K562 (cell line): ENCODE measurements at regions not wholly inside any gene's neighbourhood (a gene's known extent, or its start where the extent isn't known, plus 50 kb on each side); places are given as distances from the start of the nearest gene placed in this dataset.

Experiments used
- CBX2 ChIP-seq: fragments of 200-600 bp; sonication (generic); IDR thresholded peaks from one replicate; pipeline ENCODE4 v1.6.1; 2012; ENCODE audit warnings: mild to moderate bottlenecking, low read length, inconsistent platforms; ENCODE audit not compliant: insufficient read depth, poor library complexity, severe bottlenecking
- CREM ChIP-seq: IDR thresholded peaks from 2 replicates; pipeline ENCODE4 v1.6.1; 2014; ENCODE audit warnings: antibody characterized with exemption, low read depth
- FOXJ3 ChIP-seq: sonication (generic); formaldehyde crosslinking; IDR thresholded peaks from 2 replicates; pipeline ENCODE4 v1.4.0; 2020; ENCODE audit warnings: mild to moderate bottlenecking, missing genetic modification reagents
- GABPB2 ChIP-seq: fragments of 250-450 bp; sonication (Bioruptor Pico); conservative IDR thresholded peaks from 2 replicates; pipeline ENCODE4 v1.5.1; 2021; ENCODE audit warnings: mild to moderate bottlenecking
- GATA2 ChIP-seq: sonication (generic); formaldehyde crosslinking; IDR thresholded peaks from 2 replicates; pipeline ENCODE4 v1.4.0; 2020; ENCODE audit warnings: mild to moderate bottlenecking, missing genetic modification reagents
- HMG20A ChIP-seq: fragments of 450-650 bp; formaldehyde crosslinking; conservative IDR thresholded peaks from 2 replicates; pipeline ENCODE4 v1.4.0; 2020; ENCODE audit warnings: mild to moderate bottlenecking, mixed read lengths
- MTA1 ChIP-seq: fragments of 450-650 bp; IDR thresholded peaks from 2 replicates; pipeline ENCODE4 v1.6.1; 2017; ENCODE audit warnings: borderline replicate concordance
- NFIX ChIP-seq: fragments of 250-450 bp; sonication (Bioruptor Pico); IDR thresholded peaks from 2 replicates; pipeline ENCODE4 v1.4.0; 2020; ENCODE audit warnings: low read depth, mild to moderate bottlenecking, moderate library complexity
- PKNOX1 ChIP-seq: fragments of 450-650 bp; IDR thresholded peaks from 2 replicates; pipeline ENCODE4 v1.6.1; 2016
- PREB ChIP-seq: sonication (generic); formaldehyde crosslinking; IDR thresholded peaks from 2 replicates; pipeline ENCODE4 v1.8.1; 2023; ENCODE audit warnings: mild to moderate bottlenecking, missing genetic modification reagents
- PTRF ChIP-seq: fragments of 450-650 bp; IDR thresholded peaks from 2 replicates; pipeline ENCODE4 v1.6.1; 2016; ENCODE audit warnings: mild to moderate bottlenecking, missing genetic modification characterization, missing compliant biosample characterization
- SMAD2 ChIP-seq: fragments of 150-350 bp; IDR thresholded peaks from 2 replicates; pipeline ENCODE4 v1.6.1; 2014; ENCODE audit warnings: low read depth, mild to moderate bottlenecking, low read length
- TCFL5 ChIP-seq: fragments of 250-450 bp; sonication (Bioruptor Pico); conservative IDR thresholded peaks from 2 replicates; pipeline ENCODE4 v1.6.1; 2021; ENCODE audit warnings: mild to moderate bottlenecking, moderate library complexity, matching md5 sums
- TFAM ChIP-seq: fragments of 250-450 bp; sonication (Bioruptor Pico); conservative IDR thresholded peaks from 2 replicates; pipeline ENCODE4 v1.5.0; 2021; ENCODE audit warnings: mild to moderate bottlenecking, moderate library complexity
- TRIM24 ChIP-seq, 2 experiments: fragments of 450-650 bp; IDR thresholded peaks; 2 replicates each; pipeline ENCODE4 v1.6.1; 2016
- ZNF551 ChIP-seq: fragments of 250-450 bp; sonication (Bioruptor Pico); IDR thresholded peaks from 2 replicates; pipeline ENCODE4 v1.5.0; 2021; ENCODE audit warnings: mild to moderate bottlenecking, moderate library complexity
- ZNF589 ChIP-seq: fragments of 200-800 bp; sonication (Bioruptor generic); IDR thresholded peaks from 2 replicates; pipeline ENCODE4 v1.6.1; 2016; ENCODE audit warnings: low read depth, missing genetic modification characterization, missing compliant biosample characterization
- TF ChIP-seq, protein P1 (sequence below): fragments of 250-450 bp; sonication (Bioruptor Pico); IDR thresholded peaks from 2 replicates; pipeline ENCODE4 v1.5.0; 2021; ENCODE audit warnings: mild to moderate bottlenecking, moderate library complexity
- TF ChIP-seq, protein P2 (sequence below), 2 experiments: fragments of 450-650 bp in 1 of 2; sonication (generic) in 1 of 2; formaldehyde crosslinking in 1 of 2; IDR thresholded peaks in 1 of 2; conservative IDR thresholded peaks in 1 of 2; 2 replicates each; pipeline versions ENCODE4 v1.6.1 to v1.8.1; 2016 to 2023; ENCODE audit warnings: mild to moderate bottlenecking in 2 of 2, moderate library complexity in 2 of 2, inconsistent platforms in 1 of 2, missing genetic modification reagents in 1 of 2
- TF ChIP-seq, protein P3 (sequence below): fragments of 250-450 bp; sonication (Bioruptor Pico); IDR thresholded peaks from 2 replicates; pipeline ENCODE4 v1.8.0; 2021; ENCODE audit warnings: mild to moderate bottlenecking, moderate library complexity

DNA sequence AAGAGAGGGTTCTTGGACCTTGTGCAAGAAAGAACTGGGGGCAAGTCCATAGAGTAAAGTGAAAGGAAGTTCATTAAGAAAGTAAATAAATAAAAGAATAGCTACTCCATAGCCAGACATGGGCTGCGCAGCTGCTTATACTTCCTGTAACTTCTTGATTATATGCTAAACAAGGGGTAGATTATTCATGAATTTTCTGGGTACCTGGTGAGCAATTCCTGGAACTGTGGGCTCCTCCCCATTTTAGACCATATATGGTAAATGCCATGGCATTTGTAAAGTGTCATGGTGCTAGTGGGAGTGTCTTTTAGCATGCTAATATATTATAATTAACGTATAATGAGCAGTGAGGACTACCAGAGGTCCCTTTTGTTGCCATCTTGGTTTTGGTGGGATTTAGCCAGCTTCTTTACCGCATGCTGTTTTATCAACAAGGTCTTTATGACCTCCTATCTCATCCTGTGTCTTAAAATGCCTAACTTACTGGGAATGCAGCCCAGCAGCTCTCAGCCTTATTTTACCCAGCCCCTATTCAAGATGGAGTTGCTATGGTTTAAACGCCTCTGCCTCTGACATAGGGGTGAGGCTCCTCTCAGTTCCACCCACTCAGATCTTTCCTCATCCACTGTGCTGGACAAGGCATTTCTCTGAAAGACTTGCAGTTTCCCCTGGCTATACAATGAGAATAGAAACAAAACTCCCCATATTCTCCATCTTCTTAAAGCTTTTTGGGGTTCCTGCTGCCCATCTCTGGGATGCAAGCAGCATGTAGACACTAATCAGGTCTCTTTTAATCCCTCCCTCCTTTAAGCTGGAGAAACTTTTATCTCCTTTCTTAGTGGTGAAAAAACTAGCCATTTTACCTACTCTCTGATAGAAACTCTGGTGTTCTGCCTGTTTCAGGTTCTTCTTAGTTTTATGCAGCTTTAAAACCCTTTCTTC is 91.2 kb downstream of the ARRDC3 start (continued):
- TF ChIP-seq TCFL5 (peak; percentile 89), FOXJ3 (CRISPR knock-in tag) (no peak), GABPB2 (CRISPR knock-in tag) (no peak; the same call in 1 of the 2 replicates), PKNOX1 (peak; percentile 81), CBX2 (no peak), HMG20A (0 out of 2 replicates have a peak, but pooled peaks have one; percentile 57), PREB (CRISPR knock-in tag) (no peak), ZNF589 (peak; percentile 99), NFIX (CRISPR knock-in tag) (no peak), TRIM24 (IDR thresholded peaks at IDR 0.05) (no peak), MTA1 (no peak), ZNF551 (no peak), TFAM (CRISPR knock-in tag) (no peak), CREM (no peak), PTRF (tag) (peak; percentile 95), GATA2 (CRISPR knock-in tag) (no peak), SMAD2 (no peak)
- TF ChIP-seq, protein P1, sequence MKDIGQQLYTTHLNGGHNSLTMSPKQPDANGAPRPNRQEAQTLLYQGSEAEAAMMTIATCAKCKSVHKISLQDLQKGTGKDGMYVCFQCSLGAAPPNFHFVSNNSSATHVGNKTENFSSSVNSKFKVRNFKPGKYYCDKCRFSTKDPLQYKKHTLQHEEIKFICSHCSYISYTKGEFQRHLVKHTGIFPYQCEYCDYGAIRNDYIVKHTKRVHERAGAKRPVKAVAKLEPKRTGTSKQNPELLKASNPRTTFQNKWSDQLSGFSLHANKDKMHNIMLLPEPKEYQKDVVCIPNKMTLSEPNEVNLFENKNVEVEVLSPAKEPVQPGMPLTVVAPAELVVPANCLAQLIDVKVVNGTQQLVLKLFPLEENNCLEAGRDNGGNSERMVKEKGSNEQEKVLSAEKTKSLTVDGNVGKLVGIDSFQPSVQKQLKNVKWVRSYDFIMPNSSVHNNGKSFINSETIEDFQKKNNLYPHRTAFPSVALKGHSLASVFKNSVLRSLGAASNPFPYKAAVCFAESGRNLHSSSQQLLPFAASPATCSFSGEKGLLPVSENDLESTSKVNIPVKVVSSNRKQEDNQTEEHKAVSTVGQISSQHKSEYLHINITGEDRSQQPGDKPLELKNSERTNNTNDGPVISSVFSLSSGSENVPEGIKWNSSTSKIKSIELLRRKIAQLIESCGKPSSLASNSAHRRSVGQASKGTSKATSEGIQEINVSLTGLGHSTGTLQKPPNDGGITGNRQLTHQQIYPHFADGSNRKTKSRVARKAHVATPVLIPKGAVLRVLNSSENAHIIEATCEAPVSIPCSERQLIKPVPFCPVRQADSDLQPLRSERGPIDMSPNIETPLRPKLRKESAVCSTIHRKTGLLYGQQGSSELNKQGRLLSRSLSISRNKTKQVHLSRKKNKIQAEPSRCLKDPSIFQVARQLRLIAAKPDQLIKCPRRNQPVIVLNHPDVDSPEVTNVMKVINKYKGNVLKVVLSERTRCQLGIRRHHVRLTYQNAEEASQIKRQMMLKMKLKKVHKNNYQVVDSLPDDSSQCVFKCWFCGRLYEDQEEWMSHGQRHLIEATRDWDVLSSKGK: peak; percentile 84; the same call in 1 of the 2 replicates
- TF ChIP-seq, protein P2, sequence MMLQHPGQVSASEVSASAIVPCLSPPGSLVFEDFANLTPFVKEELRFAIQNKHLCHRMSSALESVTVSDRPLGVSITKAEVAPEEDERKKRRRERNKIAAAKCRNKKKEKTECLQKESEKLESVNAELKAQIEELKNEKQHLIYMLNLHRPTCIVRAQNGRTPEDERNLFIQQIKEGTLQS (IDR thresholded peaks at IDR 0.05): no peak
- TF ChIP-seq, protein P2 (CRISPR knock-in tag; conservative IDR thresholded peaks at IDR 0.05): no peak
- TF ChIP-seq, protein P3, sequence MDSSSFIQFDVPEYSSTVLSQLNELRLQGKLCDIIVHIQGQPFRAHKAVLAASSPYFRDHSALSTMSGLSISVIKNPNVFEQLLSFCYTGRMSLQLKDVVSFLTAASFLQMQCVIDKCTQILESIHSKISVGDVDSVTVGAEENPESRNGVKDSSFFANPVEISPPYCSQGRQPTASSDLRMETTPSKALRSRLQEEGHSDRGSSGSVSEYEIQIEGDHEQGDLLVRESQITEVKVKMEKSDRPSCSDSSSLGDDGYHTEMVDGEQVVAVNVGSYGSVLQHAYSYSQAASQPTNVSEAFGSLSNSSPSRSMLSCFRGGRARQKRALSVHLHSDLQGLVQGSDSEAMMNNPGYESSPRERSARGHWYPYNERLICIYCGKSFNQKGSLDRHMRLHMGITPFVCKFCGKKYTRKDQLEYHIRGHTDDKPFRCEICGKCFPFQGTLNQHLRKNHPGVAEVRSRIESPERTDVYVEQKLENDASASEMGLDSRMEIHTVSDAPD (CRISPR knock-in tag): peak; percentile 70; the same call in 1 of the 2 replicates
